ENCODE measurements at regions not wholly inside any gene's neighbourhood (a gene's known extent, or its start where the extent isn't known, plus 50 kb on each side); places are given as distances from the start of the nearest gene placed in this dataset.

- H3K36me3 Mint-ChIP-seq, result no peaks in the 10 kb centered on the region
- no peak for DNase-seq
- no peaks in the 10 kb centered on the region for H3K9me3 Mint-ChIP-seq
- peaks cover 19% of the 10 kb centered on the region for H3K27me3 Mint-ChIP-seq
- H3K27ac Mint-ChIP-seq, result no peak overlapping the region
- no peak overlapping the region for H3K4me3 Mint-ChIP-seq
- no peaks in the 10 kb centered on the region for H3K4me1 Mint-ChIP-seq
These were observed 92.4 kb upstream of the TMEM72 start for GRCh38 chr10:44818701-44819127.

DNA sequence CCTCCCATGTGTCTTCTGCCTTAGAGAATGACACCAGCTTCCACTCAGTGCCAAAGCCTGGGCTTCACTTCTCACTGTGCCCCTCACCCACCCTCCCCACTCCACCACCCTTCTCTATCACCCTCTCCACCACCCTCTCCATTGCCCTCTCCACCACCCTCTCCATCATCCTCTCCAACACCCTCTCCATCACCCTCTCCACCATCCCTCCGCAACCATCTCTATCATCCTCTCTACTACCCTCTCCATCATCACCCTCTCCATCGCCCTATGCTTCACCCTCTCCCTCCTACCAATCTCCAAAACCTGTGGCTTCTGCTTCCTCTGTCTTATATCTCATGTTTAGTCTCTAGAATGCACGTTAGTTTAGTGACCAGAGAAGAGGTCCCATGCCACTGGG, 91.0 kb upstream of the TMEM72 start:
- no peaks in the 10 kb centered on the region for H3K36me3 Mint-ChIP-seq
- H3K4me3 Mint-ChIP-seq, result no peak overlapping the region
- no peak for DNase-seq
- H3K27me3 Mint-ChIP-seq, result peaks cover 19% of the 10 kb centered on the region
- H3K9me3 Mint-ChIP-seq, result no peaks in the 10 kb centered on the region
- H3K4me1 Mint-ChIP-seq, result no peaks in the 10 kb centered on the region
- no peak overlapping the region for H3K27ac Mint-ChIP-seq

DNA sequence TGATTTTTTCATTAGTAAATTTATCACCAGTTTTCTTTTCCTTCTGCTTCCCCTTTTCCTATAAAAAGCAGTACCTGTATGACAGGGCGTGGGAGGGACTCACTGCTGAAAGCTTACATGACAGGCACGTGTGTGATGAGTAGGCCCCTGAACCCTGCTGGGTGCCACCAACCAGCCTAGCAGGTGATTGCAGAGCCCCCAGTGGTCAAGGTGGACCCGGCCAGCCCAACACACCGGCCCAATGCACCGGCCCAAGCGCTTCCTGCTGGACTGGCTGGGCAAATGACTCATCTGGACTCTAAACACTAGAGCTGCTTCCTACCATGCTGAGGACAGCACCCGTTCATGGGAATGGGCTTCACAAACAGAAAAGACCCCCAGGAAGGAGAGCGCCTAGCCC, 89.8 kb upstream of the TMEM72 start:
- peaks cover 19% of the 10 kb centered on the region for H3K27me3 Mint-ChIP-seq

GRCh38 chr10:44822349-44822748, 88.8 kb upstream of the TMEM72 start:
- H3K9me3 Mint-ChIP-seq, result no peaks in the 10 kb centered on the region
- H3K36me3 Mint-ChIP-seq, result no peaks in the 10 kb centered on the region
- no peak for DNase-seq
- no peaks in the 10 kb centered on the region for H3K4me1 Mint-ChIP-seq
- no peak overlapping the region for H3K27ac Mint-ChIP-seq
- peaks cover 15% of the 10 kb centered on the region for H3K27me3 Mint-ChIP-seq
- H3K4me3 Mint-ChIP-seq, result no peak overlapping the region

More for the DNA sequence above, 89.8 kb upstream of the TMEM72 start:
- no peak overlapping the region for H3K4me3 Mint-ChIP-seq
- no peaks in the 10 kb centered on the region for H3K36me3 Mint-ChIP-seq
- DNase-seq, result no peak
- no peaks in the 10 kb centered on the region for H3K4me1 Mint-ChIP-seq
- no peak overlapping the region for H3K27ac Mint-ChIP-seq
- no peaks in the 10 kb centered on the region for H3K9me3 Mint-ChIP-seq

DNA sequence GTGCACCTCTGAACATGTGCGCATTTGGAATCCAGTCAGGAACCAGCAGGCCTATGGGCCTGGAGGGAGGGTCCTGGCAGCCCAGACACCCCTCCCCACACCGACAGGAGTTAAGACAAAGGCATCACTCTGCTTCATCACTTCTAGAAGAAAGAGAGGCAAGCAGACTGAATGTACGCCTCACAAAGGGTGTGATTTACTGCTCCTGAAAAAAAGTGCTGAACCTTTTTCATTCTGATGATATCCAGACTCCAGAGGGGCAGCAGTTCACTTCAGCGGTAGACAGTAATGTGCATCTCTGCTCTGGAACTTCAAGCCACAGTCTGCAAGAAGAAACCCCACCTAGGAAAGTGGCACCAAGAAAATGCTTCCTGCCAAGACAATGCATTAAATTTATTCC, 88.2 kb upstream of the TMEM72 start:
- Mint-ChIP-seq H3K4me1 (no peaks in the 10 kb centered on the region), H3K4me3 (no peak overlapping the region), H3K36me3 (no peaks in the 10 kb centered on the region), H3K27me3 (peaks cover 15% of the 10 kb centered on the region), H3K27ac (no peak overlapping the region), H3K9me3 (no peaks in the 10 kb centered on the region)
- DNase-seq, result no peak

DNA sequence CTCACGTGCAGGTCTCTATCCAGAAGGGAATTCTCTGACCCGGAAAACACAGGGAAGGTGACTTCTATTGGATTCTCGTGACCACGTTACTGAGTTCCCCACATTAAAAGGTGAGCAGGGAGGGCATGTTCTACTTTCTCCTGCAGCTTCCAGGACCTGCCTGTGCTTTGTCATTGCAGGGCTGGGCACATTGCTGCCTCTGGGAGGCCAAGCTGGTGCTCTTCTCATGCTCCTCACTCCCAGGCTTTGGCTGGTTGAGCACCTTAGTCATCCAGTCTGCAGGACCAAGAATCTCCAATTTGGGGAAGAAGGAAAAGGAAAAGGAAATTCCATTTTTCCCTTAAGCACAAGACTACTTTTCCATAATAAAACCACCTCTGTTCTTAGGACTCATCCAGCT, 86.5 kb upstream of the TMEM72 start:
- peaks cover 8% of the 10 kb centered on the region for H3K27me3 Mint-ChIP-seq
- no peak for DNase-seq
- no peaks in the 10 kb centered on the region for H3K4me1 Mint-ChIP-seq
- no peaks in the 10 kb centered on the region for H3K9me3 Mint-ChIP-seq
- H3K4me3 Mint-ChIP-seq, result no peak overlapping the region
- H3K27ac Mint-ChIP-seq, result no peak overlapping the region
- H3K36me3 Mint-ChIP-seq, result no peaks in the 10 kb centered on the region

DNA sequence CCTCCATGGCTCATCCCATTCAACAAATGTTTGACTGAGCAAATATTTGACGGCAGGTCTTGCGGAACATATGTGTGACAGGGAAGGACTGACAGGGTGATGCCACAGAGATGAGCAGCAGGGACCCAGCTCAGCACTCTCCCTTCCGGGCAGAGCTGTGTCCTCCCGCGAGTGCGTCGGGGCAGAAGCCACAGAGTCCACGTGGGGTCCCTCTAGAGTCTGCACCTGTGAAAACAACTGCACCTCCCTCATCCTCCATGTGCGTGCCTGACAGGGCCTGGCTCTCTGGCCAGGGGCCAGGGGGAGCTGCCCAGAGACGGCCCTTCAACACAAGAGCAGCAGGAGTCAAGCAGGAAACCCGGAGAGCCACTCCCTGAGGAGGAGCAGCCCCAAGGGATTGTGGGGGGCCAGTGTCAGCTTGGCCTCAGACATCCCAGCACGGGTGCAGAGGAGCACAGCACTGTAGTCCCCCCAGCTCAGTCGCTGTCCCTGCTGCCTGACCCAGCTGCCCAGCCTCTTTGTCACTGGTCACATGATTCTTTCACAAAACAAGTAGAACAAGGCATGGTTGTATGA, 83.6 kb upstream of the TMEM72 start:
- Mint-ChIP-seq H3K4me1 (no peaks in the 10 kb centered on the region), H3K27ac (no peak overlapping the region), H3K27me3 (no peaks in the 10 kb centered on the region), H3K9me3 (no peaks in the 10 kb centered on the region), H3K36me3 (no peaks in the 10 kb centered on the region), H3K4me3 (no peak overlapping the region)
- no peak for DNase-seq

DNA sequence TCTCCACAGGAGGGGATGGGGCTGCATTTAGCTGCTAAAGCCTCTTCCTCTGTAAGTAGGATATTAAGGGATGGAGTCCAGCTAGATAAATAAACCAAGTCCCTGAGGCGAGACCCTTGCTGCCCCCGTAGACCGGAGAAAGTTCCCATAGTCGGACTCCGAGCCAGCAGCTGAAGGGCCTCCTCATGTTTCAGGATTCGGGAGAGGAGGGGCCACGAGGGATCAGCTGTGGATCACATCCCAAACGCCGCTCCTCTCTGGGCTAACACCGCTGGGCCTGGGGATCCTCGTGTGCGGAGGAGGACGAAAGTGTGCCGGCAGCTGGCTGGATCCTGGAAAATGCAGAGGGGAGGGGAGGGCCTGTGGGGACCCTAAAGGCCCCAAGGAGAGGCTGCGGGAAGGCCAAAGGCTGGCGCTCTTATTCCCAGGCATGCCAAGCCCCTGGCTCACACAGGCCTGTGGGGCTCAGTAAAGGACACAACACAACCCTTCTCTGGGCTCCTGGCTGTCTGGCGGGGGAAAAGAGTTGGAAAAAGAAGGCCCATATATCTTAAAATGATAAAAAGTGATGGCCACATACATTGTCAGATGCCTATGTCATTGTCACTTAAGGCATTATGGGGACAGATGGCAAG, 82.5 kb upstream of the TMEM72 start:
- Mint-ChIP-seq H3K27me3 (no peaks in the 10 kb centered on the region), H3K4me1 (no peaks in the 10 kb centered on the region)

DNA sequence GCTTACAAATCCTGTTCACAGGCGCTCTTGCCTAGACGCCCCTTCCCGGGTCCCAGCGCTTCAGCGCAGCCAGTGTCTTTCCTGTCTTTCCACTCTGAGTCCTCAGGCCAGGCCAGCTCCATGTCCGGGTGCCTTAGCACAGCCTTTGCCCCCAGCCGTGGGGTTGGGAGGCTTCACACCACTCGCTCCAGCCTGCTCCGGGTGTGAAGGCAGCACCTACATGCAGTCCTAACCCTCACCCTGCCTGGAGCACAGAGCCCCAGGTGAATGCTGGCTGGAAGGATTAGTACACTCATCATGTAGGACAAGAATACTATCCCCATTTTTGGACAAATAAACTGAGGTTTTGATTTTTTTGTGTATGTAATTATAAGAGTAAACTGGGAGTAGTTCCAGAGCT, 81.7 kb upstream of the TMEM72 start:
- Mint-ChIP-seq H3K9me3 (no peaks in the 10 kb centered on the region), H3K27ac (no peak overlapping the region), H3K36me3 (no peaks in the 10 kb centered on the region), H3K27me3 (no peaks in the 10 kb centered on the region), H3K4me1 (no peaks in the 10 kb centered on the region), H3K4me3 (no peak overlapping the region)
- DNase-seq, result no peak

More for the DNA sequence above, 82.5 kb upstream of the TMEM72 start:
- H3K4me3 Mint-ChIP-seq, result no peak overlapping the region
- no peaks in the 10 kb centered on the region for H3K9me3 Mint-ChIP-seq
- DNase-seq, result no peak
- no peaks in the 10 kb centered on the region for H3K36me3 Mint-ChIP-seq
- no peak overlapping the region for H3K27ac Mint-ChIP-seq

GRCh38 chr10:44830022-44830421, 81.1 kb upstream of the TMEM72 start:
- no peak for DNase-seq
- Mint-ChIP-seq H3K9me3 (no peaks in the 10 kb centered on the region), H3K27ac (no peak overlapping the region), H3K27me3 (no peaks in the 10 kb centered on the region), H3K4me1 (no peaks in the 10 kb centered on the region), H3K4me3 (no peak overlapping the region), H3K36me3 (no peaks in the 10 kb centered on the region)

GRCh38 chr10:44831581-44831980, 79.6 kb upstream of the TMEM72 start:
- no peaks in the 10 kb centered on the region for H3K27me3 Mint-ChIP-seq
- no peaks in the 10 kb centered on the region for H3K4me1 Mint-ChIP-seq
- no peaks in the 10 kb centered on the region for H3K36me3 Mint-ChIP-seq
- DNase-seq, result no peak
- H3K4me3 Mint-ChIP-seq, result no peak overlapping the region
- H3K27ac Mint-ChIP-seq, result no peak overlapping the region
- no peaks in the 10 kb centered on the region for H3K9me3 Mint-ChIP-seq

DNA sequence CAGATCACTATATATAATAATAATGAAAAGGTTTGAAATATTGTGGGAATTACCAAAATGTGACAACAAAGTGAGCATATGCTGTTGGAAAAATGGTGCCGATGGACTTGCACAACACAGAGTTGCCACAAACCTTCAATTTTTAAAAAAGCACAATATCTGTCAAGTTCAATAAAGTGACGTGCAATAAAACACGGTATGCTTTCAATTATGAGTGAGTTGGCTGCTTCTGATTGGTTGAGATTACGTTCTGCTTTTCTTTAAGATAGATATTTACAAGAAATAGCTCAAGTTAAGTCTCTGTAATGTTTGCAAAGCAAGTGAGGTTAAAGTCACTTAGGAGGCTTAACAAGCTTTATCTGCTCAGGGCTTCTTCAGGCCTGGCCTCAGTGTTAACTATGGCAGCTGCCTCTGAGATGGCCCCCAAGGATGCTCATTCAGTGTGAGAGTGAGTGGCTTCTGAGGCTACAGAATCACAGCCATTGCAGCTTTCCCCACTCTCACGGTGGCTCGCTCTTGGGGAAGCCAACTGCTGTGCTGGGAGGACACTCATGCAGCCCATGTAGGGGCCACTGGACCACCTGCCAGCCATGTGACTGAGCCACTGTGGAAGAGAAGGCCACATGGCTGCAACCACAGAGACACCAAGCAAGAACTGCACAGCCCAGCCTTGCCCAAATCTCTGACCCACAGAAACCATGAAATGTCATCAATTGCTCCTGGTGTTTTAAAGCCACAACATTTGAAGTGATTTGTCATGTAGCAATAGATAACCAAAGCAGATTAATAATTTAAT, 78.3 kb upstream of the TMEM72 start:
- no peak for DNase-seq
- H3K4me1 Mint-ChIP-seq, result no peaks in the 10 kb centered on the region
- H3K27ac Mint-ChIP-seq, result no peak overlapping the region
- H3K27me3 Mint-ChIP-seq, result no peaks in the 10 kb centered on the region
- H3K36me3 Mint-ChIP-seq, result no peaks in the 10 kb centered on the region
- H3K4me3 Mint-ChIP-seq, result no peak overlapping the region
- H3K9me3 Mint-ChIP-seq, result no peaks in the 10 kb centered on the region

- H3K4me1 Mint-ChIP-seq, result no peaks in the 10 kb centered on the region
- H3K9me3 Mint-ChIP-seq, result no peaks in the 10 kb centered on the region
- H3K36me3 Mint-ChIP-seq, result no peaks in the 10 kb centered on the region
- DNase-seq, result no peak
- peaks cover 9% of the 10 kb centered on the region for H3K27me3 Mint-ChIP-seq
- H3K27ac Mint-ChIP-seq, result no peak overlapping the region
- H3K4me3 Mint-ChIP-seq, result no peak overlapping the region
These were observed 77.0 kb upstream of the TMEM72 start for GRCh38 chr10:44834131-44834530.

GRCh38 chr10:44835300-44835699, 75.8 kb upstream of the TMEM72 start:
- no peak overlapping the region for H3K4me3 Mint-ChIP-seq
- no peaks in the 10 kb centered on the region for H3K4me1 Mint-ChIP-seq
- no peak for DNase-seq
- H3K27me3 Mint-ChIP-seq, result peaks cover 11% of the 10 kb centered on the region
- no peak overlapping the region for H3K27ac Mint-ChIP-seq
- no peaks in the 10 kb centered on the region for H3K36me3 Mint-ChIP-seq
- H3K9me3 Mint-ChIP-seq, result no peaks in the 10 kb centered on the region

- Mint-ChIP-seq H3K9me3 (no peaks in the 10 kb centered on the region), H3K27me3 (peaks cover 20% of the 10 kb centered on the region), H3K36me3 (no peaks in the 10 kb centered on the region)
These were observed 67.7 kb upstream of the TMEM72 start for GRCh38 chr10:44843484-44843883.

More at GRCh38 chr10:44843484-44843883, 67.7 kb upstream of the TMEM72 start:
- no peak overlapping the region for H3K4me3 Mint-ChIP-seq
- DNase-seq, result no peak
- H3K4me1 Mint-ChIP-seq, result no peaks in the 10 kb centered on the region
- H3K27ac Mint-ChIP-seq, result no peak overlapping the region

Measured in activated naive CD8-positive, alpha-beta T cell treated with anti-CD3 and anti-CD28 coated beads for 36 hours (primary cell).